ENCODE measurements at regions not wholly inside any gene's neighbourhood (a gene's known extent, or its start where the extent isn't known, plus 50 kb on each side); places are given as distances from the start of the nearest gene placed in this dataset.

GRCh38 chr10:128217136-128217535, 90.9 kb upstream of the MKI67 start:
- Mint-ChIP-seq H3K27me3 (ENCODE audit: low read depth) (peaks cover 22% of the 10 kb centered on the region), H3K36me3 (ENCODE audit: low read depth) (no peaks in the 10 kb centered on the region), H3K4me1 (peaks cover 3% of the 10 kb centered on the region), H3K27ac (no peak overlapping the region), H3K9me3 (no peaks in the 10 kb centered on the region), H3K4me3 (no peak overlapping the region)
- TF ChIP-seq, protein P1, sequence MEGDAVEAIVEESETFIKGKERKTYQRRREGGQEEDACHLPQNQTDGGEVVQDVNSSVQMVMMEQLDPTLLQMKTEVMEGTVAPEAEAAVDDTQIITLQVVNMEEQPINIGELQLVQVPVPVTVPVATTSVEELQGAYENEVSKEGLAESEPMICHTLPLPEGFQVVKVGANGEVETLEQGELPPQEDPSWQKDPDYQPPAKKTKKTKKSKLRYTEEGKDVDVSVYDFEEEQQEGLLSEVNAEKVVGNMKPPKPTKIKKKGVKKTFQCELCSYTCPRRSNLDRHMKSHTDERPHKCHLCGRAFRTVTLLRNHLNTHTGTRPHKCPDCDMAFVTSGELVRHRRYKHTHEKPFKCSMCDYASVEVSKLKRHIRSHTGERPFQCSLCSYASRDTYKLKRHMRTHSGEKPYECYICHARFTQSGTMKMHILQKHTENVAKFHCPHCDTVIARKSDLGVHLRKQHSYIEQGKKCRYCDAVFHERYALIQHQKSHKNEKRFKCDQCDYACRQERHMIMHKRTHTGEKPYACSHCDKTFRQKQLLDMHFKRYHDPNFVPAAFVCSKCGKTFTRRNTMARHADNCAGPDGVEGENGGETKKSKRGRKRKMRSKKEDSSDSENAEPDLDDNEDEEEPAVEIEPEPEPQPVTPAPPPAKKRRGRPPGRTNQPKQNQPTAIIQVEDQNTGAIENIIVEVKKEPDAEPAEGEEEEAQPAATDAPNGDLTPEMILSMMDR (IDR thresholded peaks at IDR 0.05; ENCODE audit: unreplicated experiment in 3 of 3) = no peak

GRCh38 chr10:128218161-128218560, 91.9 kb upstream of the MKI67 start:
- Mint-ChIP-seq H3K9me3 (no peaks in the 10 kb centered on the region), H3K4me3 (no peak overlapping the region), H3K4me1 (peaks cover 3% of the 10 kb centered on the region), H3K27ac (no peak overlapping the region), H3K27me3 (ENCODE audit: low read depth) (peaks cover 13% of the 10 kb centered on the region), H3K36me3 (ENCODE audit: low read depth) (no peaks in the 10 kb centered on the region)
- TF ChIP-seq, protein P1 (IDR thresholded peaks at IDR 0.05; ENCODE audit: unreplicated experiment in 3 of 3) = no peak

GRCh38 chr10:128219295-128219694, 93.1 kb upstream of the MKI67 start:
- no peaks in the 10 kb centered on the region for H3K9me3 Mint-ChIP-seq
- peaks cover 20% of the 10 kb centered on the region for H3K27me3 Mint-ChIP-seq (ENCODE audit: low read depth)
- TF ChIP-seq, protein P1 (IDR thresholded peaks at IDR 0.05; ENCODE audit: unreplicated experiment in 3 of 3) = no peak
- H3K36me3 Mint-ChIP-seq (ENCODE audit: low read depth) = no peaks in the 10 kb centered on the region
- no peak overlapping the region for H3K4me3 Mint-ChIP-seq
- no peak overlapping the region for H3K27ac Mint-ChIP-seq
- H3K4me1 Mint-ChIP-seq = peaks cover 3% of the 10 kb centered on the region

- TF ChIP-seq, protein P1 (IDR thresholded peaks at IDR 0.05; ENCODE audit: unreplicated experiment in 3 of 3) = no peak
- Mint-ChIP-seq H3K36me3 (ENCODE audit: low read depth) (no peaks in the 10 kb centered on the region), H3K4me1 (peaks cover 3% of the 10 kb centered on the region), H3K9me3 (no peaks in the 10 kb centered on the region), H3K27ac (no peak overlapping the region), H3K4me3 (no peak overlapping the region), H3K27me3 (ENCODE audit: low read depth) (peaks cover 21% of the 10 kb centered on the region)
These were observed 93.8 kb upstream of the MKI67 start for GRCh38 chr10:128220021-128220420.

- Mint-ChIP-seq H3K9me3 (peaks cover 3% of the 10 kb centered on the region), H3K27me3 (ENCODE audit: low read depth) (peaks cover 21% of the 10 kb centered on the region), H3K27ac (no peak overlapping the region), H3K4me3 (no peak overlapping the region), H3K36me3 (ENCODE audit: low read depth) (no peaks in the 10 kb centered on the region), H3K4me1 (peaks cover 3% of the 10 kb centered on the region)
- TF ChIP-seq, protein P1 (IDR thresholded peaks at IDR 0.05; ENCODE audit: unreplicated experiment in 3 of 3) = no peak
These were observed 94.9 kb upstream of the MKI67 start for GRCh38 chr10:128221117-128221516.

- Mint-ChIP-seq H3K27me3 (ENCODE audit: low read depth) (peaks cover 21% of the 10 kb centered on the region), H3K4me1 (peaks cover 3% of the 10 kb centered on the region), H3K36me3 (ENCODE audit: low read depth) (no peaks in the 10 kb centered on the region), H3K9me3 (peaks cover 3% of the 10 kb centered on the region), H3K27ac (no peak overlapping the region), H3K4me3 (no peak overlapping the region)
- TF ChIP-seq, protein P1 (IDR thresholded peaks at IDR 0.05; ENCODE audit: unreplicated experiment in 3 of 3) = no peak
These were observed 95.6 kb upstream of the MKI67 start for GRCh38 chr10:128221807-128222206.
